WTC11 (cell line): ENCODE measurements at regions not wholly inside any gene's neighbourhood (a gene's known extent, or its start where the extent isn't known, plus 50 kb on each side); places are given as distances from the start of the nearest gene placed in this dataset.

ENCODE experiments used
- ATAC-seq: fragments of 200-7000 bp; cut with Tn5 transposase; 2 replicates; pipeline ENCODE4 v1.10.0; 2021; ENCODE audit warnings: mild to moderate bottlenecking, moderate library complexity
- CTCF ChIA-PET: fragments of 300-600 bp; sonication (Branson Sonifier 250); formaldehyde crosslinking; loops from one replicate; lab custom pipeline; 2021; ENCODE audit warnings: antibody characterized with exemption; lab: Charles Lee
- POLR2A ChIA-PET: fragments of 350-600 bp; sonication (Branson Sonifier 250); formaldehyde crosslinking; loops from one replicate; lab custom pipeline; 2021; ENCODE audit warnings: antibody characterized with exemption; lab: Charles Lee
- DNase-seq: peaks from one replicate; pipeline ENCODE4 v3.0.0; 2021; ENCODE audit warnings: low spot score
- H3K27ac Mint-ChIP-seq: 2 replicates; pipeline ENCODE4 v1.8.0; 2021; ENCODE audit warnings: mixed read lengths
- H3K27me3 Mint-ChIP-seq: 2 replicates; pipeline ENCODE4 v1.8.0; 2021; ENCODE audit warnings: low read depth, mild to moderate bottlenecking, moderate library complexity, mixed read lengths
- H3K36me3 Mint-ChIP-seq: 2 replicates; pipeline ENCODE4 v1.8.0; 2021; ENCODE audit warnings: mixed read lengths
- H3K4me1 Mint-ChIP-seq: 2 replicates; pipeline ENCODE4 v1.8.0; 2022; ENCODE audit warnings: mixed read lengths
- H3K4me3 Mint-ChIP-seq: 2 replicates; pipeline ENCODE4 v1.8.0; 2021; ENCODE audit warnings: mild to moderate bottlenecking, moderate library complexity, mixed read lengths
- H3K9me3 Mint-ChIP-seq: 2 replicates; pipeline ENCODE4 v1.8.0; 2021; ENCODE audit warnings: mixed read lengths
- ARID4B ChIP-seq: sonication (generic); formaldehyde crosslinking; IDR thresholded peaks from 2 replicates; pipeline ENCODE4 v1.8.0; 2023; ENCODE audit warnings: missing genetic modification reagents, mild to moderate bottlenecking, borderline replicate concordance
- ATF1 ChIP-seq: sonication (generic); formaldehyde crosslinking; IDR thresholded peaks from 2 replicates; pipeline ENCODE4 v1.8.1; 2023; ENCODE audit warnings: mild to moderate bottlenecking, moderate library complexity, missing genetic modification reagents
- CREM ChIP-seq: sonication (generic); formaldehyde crosslinking; IDR thresholded peaks from 2 replicates; pipeline ENCODE4 v1.8.1; 2022; ENCODE audit warnings: mild to moderate bottlenecking, missing genetic modification reagents, moderate library complexity
- ELF4 ChIP-seq: sonication (generic); formaldehyde crosslinking; IDR thresholded peaks from 2 replicates; pipeline ENCODE4 v1.8.1; 2022; ENCODE audit warnings: low read depth, mild to moderate bottlenecking, moderate library complexity, missing genetic modification reagents
- EMX1 ChIP-seq: fragments of 250-450 bp; sonication (Bioruptor Pico); IDR thresholded peaks from 2 replicates; pipeline ENCODE4 v1.8.0; 2021; ENCODE audit warnings: mild to moderate bottlenecking
- ERG ChIP-seq: fragments of 250-450 bp; sonication (Bioruptor Pico); IDR thresholded peaks from 2 replicates; pipeline ENCODE4 v1.8.0; 2021; ENCODE audit warnings: mild to moderate bottlenecking
- FOXJ3 ChIP-seq: sonication (generic); formaldehyde crosslinking; IDR thresholded peaks from 2 replicates; pipeline ENCODE4 v1.9.0; 2021; ENCODE audit warnings: missing genetic modification reagents, mild to moderate bottlenecking, borderline replicate concordance
- GRHL2 ChIP-seq: fragments of 250-450 bp; sonication (Bioruptor Pico); IDR thresholded peaks from 2 replicates; pipeline ENCODE4 v1.8.0; 2022; ENCODE audit warnings: mild to moderate bottlenecking, moderate library complexity; ENCODE audit not compliant: insufficient replicate concordance, severe bottlenecking
- GTF2I ChIP-seq: fragments of 250-450 bp; sonication (Bioruptor Pico); conservative IDR thresholded peaks from 2 replicates; pipeline ENCODE4 v1.4.0; 2021; ENCODE audit warnings: mild to moderate bottlenecking
- IRF1 ChIP-seq: sonication (generic); formaldehyde crosslinking; IDR thresholded peaks from 2 replicates; pipeline ENCODE4 v1.8.0; 2023; ENCODE audit warnings: missing genetic modification reagents
- MAX ChIP-seq: sonication (generic); formaldehyde crosslinking; IDR thresholded peaks from 2 replicates; pipeline ENCODE4 v1.8.0; 2022; ENCODE audit warnings: mild to moderate bottlenecking, missing genetic modification reagents
- NR2C2 ChIP-seq: sonication (generic); formaldehyde crosslinking; IDR thresholded peaks from 2 replicates; pipeline ENCODE4 v1.8.0; 2022; ENCODE audit warnings: mild to moderate bottlenecking, missing genetic modification reagents
- OVOL2 ChIP-seq: fragments of 250-450 bp; sonication (Bioruptor Pico); IDR thresholded peaks from 2 replicates; pipeline ENCODE4 v1.9.0; 2021; ENCODE audit warnings: mild to moderate bottlenecking, borderline replicate concordance
- SMAD4 ChIP-seq: sonication (generic); formaldehyde crosslinking; IDR thresholded peaks from 2 replicates; pipeline ENCODE4 v1.8.0; 2022; ENCODE audit warnings: mild to moderate bottlenecking, missing genetic modification reagents
- TEAD4 ChIP-seq: sonication (generic); formaldehyde crosslinking; IDR thresholded peaks from 2 replicates; pipeline ENCODE4 v1.8.0; 2022; ENCODE audit warnings: mild to moderate bottlenecking, missing genetic modification reagents
- ZBTB21 ChIP-seq: sonication (generic); formaldehyde crosslinking; IDR thresholded peaks from 2 replicates; pipeline ENCODE4 v1.8.1; 2023; ENCODE audit warnings: mild to moderate bottlenecking, missing genetic modification reagents, borderline replicate concordance
- ZBTB43 ChIP-seq: sonication (generic); formaldehyde crosslinking; IDR thresholded peaks from 2 replicates; pipeline ENCODE4 v1.8.1; 2023; ENCODE audit warnings: mild to moderate bottlenecking, missing genetic modification reagents
- ZNF232 ChIP-seq: sonication (generic); formaldehyde crosslinking; IDR thresholded peaks from 2 replicates; pipeline ENCODE4 v1.8.0; 2022; ENCODE audit warnings: mild to moderate bottlenecking, missing genetic modification reagents
- ZNF281 ChIP-seq: sonication (generic); formaldehyde crosslinking; IDR thresholded peaks from 2 replicates; pipeline ENCODE4 v1.8.0; 2023; ENCODE audit warnings: mild to moderate bottlenecking, missing genetic modification reagents
- ZNF416 ChIP-seq: fragments of 250-450 bp; sonication (Bioruptor Pico); IDR thresholded peaks from 2 replicates; pipeline ENCODE4 v1.9.0; 2021; ENCODE audit warnings: mild to moderate bottlenecking, inconsistent platforms
- ZNF512 ChIP-seq: sonication (generic); formaldehyde crosslinking; IDR thresholded peaks from 2 replicates; pipeline ENCODE4 v1.8.1; 2022; ENCODE audit warnings: missing genetic modification reagents, borderline replicate concordance

GRCh38 chr12:92297405-92297804 is 151.8 kb upstream of the BTG1 start (continued):
- TF ChIP-seq ZNF512 (CRISPR knock-in tag) (no peak), SMAD4 (CRISPR knock-in tag) (no peak), ZBTB43 (CRISPR knock-in tag) (no peak), ZNF416 (CRISPR knock-in tag) (no peak), ZNF232 (CRISPR knock-in tag) (no peak), ZBTB21 (CRISPR knock-in tag) (no peak), MAX (CRISPR knock-in tag) (no peak), GTF2I (CRISPR knock-in tag) (no peak)

- Mint-ChIP-seq H3K36me3 (no peaks in the 10 kb centered on the region), H3K9me3 (no peaks in the 10 kb centered on the region), H3K4me3 (no peak overlapping the region), H3K27ac (no peak overlapping the region), H3K4me1 (0 out of 2 replicates have a peak, but pooled peaks cover 2% of the 10 kb centered on the region), H3K27me3 (no peaks in the 10 kb centered on the region)
- CTCF ChIA-PET: no interaction called here
- ATAC-seq: no peak
- POLR2A ChIA-PET: no interaction called here
- no peak for DNase-seq
- TF ChIP-seq FOXJ3 (CRISPR knock-in tag) (no peak), ERG (CRISPR knock-in tag) (no peak), NR2C2 (no peak), ELF4 (CRISPR knock-in tag) (no peak), ZNF281 (no peak), ATF1 (CRISPR knock-in tag) (no peak), IRF1 (CRISPR knock-in tag) (no peak), TEAD4 (CRISPR knock-in tag) (no peak), OVOL2 (CRISPR knock-in tag) (no peak), ARID4B (CRISPR knock-in tag) (no peak), EMX1 (CRISPR knock-in tag) (no peak), GRHL2 (CRISPR knock-in tag) (no peak), CREM (no peak)
Measured at GRCh38 chr12:92295523-92295922, 149.9 kb upstream of the BTG1 start.
